Stimulated activated CD4-positive, alpha-beta T cell treated with anti-CD3 and anti-CD28 coated beads, TNF-alpha, amount 100 ng/mL, for 48 hours (primary cell): ENCODE measurements at regions not wholly inside any gene's neighbourhood (a gene's known extent, or its start where the extent isn't known, plus 50 kb on each side); places are given as distances from the start of the nearest gene placed in this dataset.
"Not testable (repeated sequence)": the region's sequence is repeated elsewhere in the genome, so short reads cannot be mapped to it uniquely, and the experiment has no call there.

Source experiments
- DNase-seq, 3 donors: peaks; one replicate each; pipeline ENCODE4 v3.0.0-alpha.2; 2020; ENCODE audit warnings: low read depth in 3 of 3

GRCh38 chr3:144818973-144819372 lies 847.4 kb downstream of the DIPK2A start:
- DNase-seq = no peak

GRCh38 chr3:144820232-144820631 lies 848.6 kb downstream of the DIPK2A start:
- DNase-seq = not testable (repeated sequence)

GRCh38 chr3:144820726-144821125 lies 849.1 kb downstream of the DIPK2A start:
- DNase-seq = no peak

- no peak for DNase-seq
These were observed 850.0 kb downstream of the DIPK2A start for GRCh38 chr3:144821583-144821982.

- no peak for DNase-seq
These were observed 851.0 kb downstream of the DIPK2A start for GRCh38 chr3:144822671-144823070.

- DNase-seq = no peak
These were observed 860.5 kb downstream of the DIPK2A start for GRCh38 chr3:144831955-144832716.

- DNase-seq = no peak
These were observed 868.4 kb downstream of the DIPK2A start for GRCh38 chr3:144839991-144840390.

- no peak for DNase-seq
These were observed 869.2 kb downstream of the DIPK2A start for GRCh38 chr3:144840866-144841265.

GRCh38 chr3:144843099-144843498 lies 871.5 kb downstream of the DIPK2A start:
- DNase-seq = no peak

GRCh38 chr3:144852999-144853398 lies 881.4 kb downstream of the DIPK2A start:
- DNase-seq = no peak

GRCh38 chr3:144854020-144854419 lies 882.4 kb downstream of the DIPK2A start:
- DNase-seq = not testable (repeated sequence)

- no peak for DNase-seq
These were observed 887.5 kb downstream of the DIPK2A start for GRCh38 chr3:144859161-144859560.

- DNase-seq = no peak
These were observed 893.0 kb downstream of the DIPK2A start for GRCh38 chr3:144864646-144865045.

GRCh38 chr3:144865948-144866347 lies 894.3 kb downstream of the DIPK2A start:
- no peak for DNase-seq

GRCh38 chr3:144866476-144866875 lies 894.9 kb downstream of the DIPK2A start:
- no peak for DNase-seq

- no peak for DNase-seq
These were observed 896.9 kb downstream of the DIPK2A start for GRCh38 chr3:144868506-144868905.

GRCh38 chr3:144873066-144873465 lies 901.4 kb downstream of the DIPK2A start:
- no peak for DNase-seq

GRCh38 chr3:144875211-144875610 lies 903.6 kb downstream of the DIPK2A start:
- no peak for DNase-seq

- DNase-seq = no peak
These were observed 905.7 kb downstream of the DIPK2A start for GRCh38 chr3:144877356-144877755.

GRCh38 chr3:144879701-144880100 lies 908.1 kb downstream of the DIPK2A start:
- DNase-seq = no peak

- no peak for DNase-seq
These were observed 922.4 kb downstream of the DIPK2A start for GRCh38 chr3:144893980-144894379.

- no peak for DNase-seq
These were observed 923.0 kb downstream of the DIPK2A start for GRCh38 chr3:144894576-144894975.

GRCh38 chr3:144900366-144900765 lies 928.7 kb downstream of the DIPK2A start:
- no peak for DNase-seq

- not testable (repeated sequence) for DNase-seq
These were observed 936.0 kb downstream of the DIPK2A start for GRCh38 chr3:144907581-144907980.
